NCI-H1417 treated with DMSO at 0.1 percent for 48 hours (cell line): ENCODE measurements at regions not wholly inside any gene's neighbourhood (a gene's known extent, or its start where the extent isn't known, plus 50 kb on each side); places are given as distances from the start of the nearest gene placed in this dataset.

ENCODE experiments used
- DNase-seq: peaks from one replicate; lab custom pipeline; 2025; lab: John Stamatoyannopoulos, UW

GRCh38 chr14:101482066-101482465 lies 79.2 kb upstream of the DIO3 start:
- no peak for DNase-seq

- DNase-seq = no peak
Measured at GRCh38 chr14:101483829-101484228, 77.5 kb upstream of the DIO3 start.

GRCh38 chr14:101489092-101489760 lies 72.1 kb upstream of the DIO3 start:
- no peak for DNase-seq

- DNase-seq = no peak
Measured at GRCh38 chr14:101490771-101491170, 70.5 kb upstream of the DIO3 start.

GRCh38 chr14:101491841-101492240 lies 69.5 kb upstream of the DIO3 start:
- DNase-seq = no peak

GRCh38 chr14:101492716-101493115 lies 68.6 kb upstream of the DIO3 start:
- DNase-seq = no peak

- DNase-seq = no peak
Measured at GRCh38 chr14:101494826-101495225, 66.5 kb upstream of the DIO3 start.

GRCh38 chr14:101495284-101495683 lies 66.0 kb upstream of the DIO3 start:
- no peak for DNase-seq

GRCh38 chr14:101495827-101496775 lies 65.2 kb upstream of the DIO3 start:
- DNase-seq = no peak

GRCh38 chr14:101496776-101497683 lies 64.3 kb upstream of the DIO3 start:
- no peak for DNase-seq

GRCh38 chr14:101497684-101498525 lies 63.4 kb upstream of the DIO3 start:
- DNase-seq = no peak

GRCh38 chr14:101498526-101498860 lies 62.8 kb upstream of the DIO3 start:
- DNase-seq = no peak

GRCh38 chr14:101499080-101499479 lies 62.2 kb upstream of the DIO3 start:
- no peak for DNase-seq

GRCh38 chr14:101499513-101499912 lies 61.8 kb upstream of the DIO3 start:
- DNase-seq = no peak

- no peak for DNase-seq
Measured at GRCh38 chr14:101500061-101500460, 61.2 kb upstream of the DIO3 start.

- no peak for DNase-seq
Measured at GRCh38 chr14:101500681-101501080, 60.6 kb upstream of the DIO3 start.

GRCh38 chr14:101501341-101501740 lies 60.0 kb upstream of the DIO3 start:
- no peak for DNase-seq

- DNase-seq = no peak
Measured at GRCh38 chr14:101501858-101502615, 59.3 kb upstream of the DIO3 start.

- DNase-seq = no peak
Measured at GRCh38 chr14:101502761-101503392, 58.4 kb upstream of the DIO3 start.

GRCh38 chr14:101503431-101504095 lies 57.7 kb upstream of the DIO3 start:
- no peak for DNase-seq
